ENCODE measurements at regions not wholly inside any gene's neighbourhood (a gene's known extent, or its start where the extent isn't known, plus 50 kb on each side); places are given as distances from the start of the nearest gene placed in this dataset.

DNA sequence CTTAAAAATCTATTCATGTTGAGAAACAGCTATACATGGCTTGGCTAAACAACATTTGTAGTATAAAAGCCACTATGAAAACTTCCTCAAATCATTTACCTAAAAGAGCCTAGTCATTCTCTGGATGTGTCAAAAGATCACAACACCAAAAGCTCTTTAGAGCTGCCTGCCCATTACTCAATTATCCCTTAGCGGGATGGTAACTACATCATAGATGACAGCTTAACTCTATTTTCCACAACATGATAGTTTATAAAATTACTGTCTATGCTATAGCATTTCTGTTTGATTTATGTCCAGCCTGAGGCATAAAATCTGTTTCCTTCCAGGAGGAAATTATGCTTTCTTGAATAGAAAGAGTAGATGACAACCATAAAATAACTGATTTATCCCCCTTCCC, 777.6 kb upstream of the HS3ST5 start (continued):
- TF ChIP-seq, protein P1, sequence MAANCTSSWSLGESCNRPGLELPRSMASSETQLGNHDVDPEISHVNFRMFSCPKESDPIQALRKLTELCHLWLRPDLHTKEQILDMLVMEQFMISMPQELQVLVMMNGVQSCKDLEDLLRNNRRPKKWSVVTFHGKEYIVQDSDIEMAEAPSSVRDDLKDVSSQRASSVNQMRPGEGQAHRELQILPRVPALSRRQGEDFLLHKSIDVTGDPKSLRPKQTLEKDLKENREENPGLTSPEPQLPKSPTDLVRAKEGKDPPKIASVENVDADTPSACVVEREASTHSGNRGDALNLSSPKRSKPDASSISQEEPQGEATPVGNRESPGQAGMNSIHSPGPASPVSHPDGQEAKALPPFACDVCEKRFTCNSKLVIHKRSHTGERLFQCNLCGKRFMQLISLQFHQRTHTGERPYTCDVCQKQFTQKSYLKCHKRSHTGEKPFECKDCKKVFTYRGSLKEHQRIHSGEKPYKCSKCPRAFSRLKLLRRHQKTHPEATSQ (CRISPR knock-in tag; IDR thresholded peaks at IDR 0.05; ENCODE audit: borderline replicate concordance): no peak
- TF ChIP-seq, protein P2, sequence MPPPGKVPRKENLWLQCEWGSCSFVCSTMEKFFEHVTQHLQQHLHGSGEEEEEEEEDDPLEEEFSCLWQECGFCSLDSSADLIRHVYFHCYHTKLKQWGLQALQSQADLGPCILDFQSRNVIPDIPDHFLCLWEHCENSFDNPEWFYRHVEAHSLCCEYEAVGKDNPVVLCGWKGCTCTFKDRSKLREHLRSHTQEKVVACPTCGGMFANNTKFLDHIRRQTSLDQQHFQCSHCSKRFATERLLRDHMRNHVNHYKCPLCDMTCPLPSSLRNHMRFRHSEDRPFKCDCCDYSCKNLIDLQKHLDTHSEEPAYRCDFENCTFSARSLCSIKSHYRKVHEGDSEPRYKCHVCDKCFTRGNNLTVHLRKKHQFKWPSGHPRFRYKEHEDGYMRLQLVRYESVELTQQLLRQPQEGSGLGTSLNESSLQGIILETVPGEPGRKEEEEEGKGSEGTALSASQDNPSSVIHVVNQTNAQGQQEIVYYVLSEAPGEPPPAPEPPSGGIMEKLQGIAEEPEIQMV (CRISPR knock-in tag; IDR thresholded peaks at IDR 0.05; ENCODE audit: low read depth): no peak
- TF ChIP-seq, protein P3, sequence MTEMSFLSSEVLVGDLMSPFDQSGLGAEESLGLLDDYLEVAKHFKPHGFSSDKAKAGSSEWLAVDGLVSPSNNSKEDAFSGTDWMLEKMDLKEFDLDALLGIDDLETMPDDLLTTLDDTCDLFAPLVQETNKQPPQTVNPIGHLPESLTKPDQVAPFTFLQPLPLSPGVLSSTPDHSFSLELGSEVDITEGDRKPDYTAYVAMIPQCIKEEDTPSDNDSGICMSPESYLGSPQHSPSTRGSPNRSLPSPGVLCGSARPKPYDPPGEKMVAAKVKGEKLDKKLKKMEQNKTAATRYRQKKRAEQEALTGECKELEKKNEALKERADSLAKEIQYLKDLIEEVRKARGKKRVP (CRISPR knock-in tag; IDR thresholded peaks at IDR 0.05): no peak
- TF ChIP-seq, protein P4, sequence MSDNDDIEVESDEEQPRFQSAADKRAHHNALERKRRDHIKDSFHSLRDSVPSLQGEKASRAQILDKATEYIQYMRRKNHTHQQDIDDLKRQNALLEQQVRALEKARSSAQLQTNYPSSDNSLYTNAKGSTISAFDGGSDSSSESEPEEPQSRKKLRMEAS (IDR thresholded peaks at IDR 0.05): no peak
- TF ChIP-seq ZNF766 (CRISPR knock-in tag; IDR thresholded peaks at IDR 0.05; ENCODE audit: borderline replicate concordance): no peak

DNA sequence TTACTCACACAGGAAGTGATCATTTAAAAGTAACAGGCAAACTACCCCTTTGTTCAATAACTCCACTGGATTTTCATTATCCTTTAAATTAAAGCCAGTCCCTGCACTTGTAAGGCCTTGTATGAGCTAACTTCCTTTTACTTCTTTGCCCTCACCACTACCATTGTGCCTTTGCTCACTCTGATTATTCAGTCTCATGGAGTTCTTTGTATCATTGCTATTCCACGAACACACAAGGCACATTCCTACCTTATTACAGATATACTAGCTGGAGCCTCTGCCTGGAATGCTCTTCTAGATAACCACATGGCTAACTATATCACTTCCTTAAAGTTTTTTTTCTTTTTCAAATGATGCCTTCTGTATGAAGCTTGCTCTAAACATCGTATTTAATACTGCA, 748.6 kb upstream of the HS3ST5 start:
- in situ Hi-C loops (cut with HindIII; ENCODE audit: extremely low pct_ligation_motif_present, low pct_unique_long_range_greater_than_20kb) (no loop called here), intact Hi-C loops (cut with micrococcal nuclease; ENCODE audit: unreplicated experiment) (no loop called here)
- BruUV-seq (replicated peaks): no TSS peak
- CTCF ChIA-PET (ENCODE audit: low intra/inter-chr PET ratio, low total read pairs): no interaction called here
- no peaks in the 10 kb centered on the region for H3K9me3 ChIP-seq (ENCODE audit: low read length)
- no peak for DNase-seq (ENCODE audit: low spot score)
- no peak for FAIRE-seq
- TF ChIP-seq KAT2B (IDR thresholded peaks at IDR 0.05; ENCODE audit: borderline replicate concordance, low read depth, low read length) (no peak), SIX4 (CRISPR knock-in tag; IDR thresholded peaks at IDR 0.05) (no peak), HNRNPLL (IDR thresholded peaks at IDR 0.05; ENCODE audit: low read depth, low read length, poor library complexity, severe bottlenecking) (no peak)
- TF ChIP-seq, protein P5, sequence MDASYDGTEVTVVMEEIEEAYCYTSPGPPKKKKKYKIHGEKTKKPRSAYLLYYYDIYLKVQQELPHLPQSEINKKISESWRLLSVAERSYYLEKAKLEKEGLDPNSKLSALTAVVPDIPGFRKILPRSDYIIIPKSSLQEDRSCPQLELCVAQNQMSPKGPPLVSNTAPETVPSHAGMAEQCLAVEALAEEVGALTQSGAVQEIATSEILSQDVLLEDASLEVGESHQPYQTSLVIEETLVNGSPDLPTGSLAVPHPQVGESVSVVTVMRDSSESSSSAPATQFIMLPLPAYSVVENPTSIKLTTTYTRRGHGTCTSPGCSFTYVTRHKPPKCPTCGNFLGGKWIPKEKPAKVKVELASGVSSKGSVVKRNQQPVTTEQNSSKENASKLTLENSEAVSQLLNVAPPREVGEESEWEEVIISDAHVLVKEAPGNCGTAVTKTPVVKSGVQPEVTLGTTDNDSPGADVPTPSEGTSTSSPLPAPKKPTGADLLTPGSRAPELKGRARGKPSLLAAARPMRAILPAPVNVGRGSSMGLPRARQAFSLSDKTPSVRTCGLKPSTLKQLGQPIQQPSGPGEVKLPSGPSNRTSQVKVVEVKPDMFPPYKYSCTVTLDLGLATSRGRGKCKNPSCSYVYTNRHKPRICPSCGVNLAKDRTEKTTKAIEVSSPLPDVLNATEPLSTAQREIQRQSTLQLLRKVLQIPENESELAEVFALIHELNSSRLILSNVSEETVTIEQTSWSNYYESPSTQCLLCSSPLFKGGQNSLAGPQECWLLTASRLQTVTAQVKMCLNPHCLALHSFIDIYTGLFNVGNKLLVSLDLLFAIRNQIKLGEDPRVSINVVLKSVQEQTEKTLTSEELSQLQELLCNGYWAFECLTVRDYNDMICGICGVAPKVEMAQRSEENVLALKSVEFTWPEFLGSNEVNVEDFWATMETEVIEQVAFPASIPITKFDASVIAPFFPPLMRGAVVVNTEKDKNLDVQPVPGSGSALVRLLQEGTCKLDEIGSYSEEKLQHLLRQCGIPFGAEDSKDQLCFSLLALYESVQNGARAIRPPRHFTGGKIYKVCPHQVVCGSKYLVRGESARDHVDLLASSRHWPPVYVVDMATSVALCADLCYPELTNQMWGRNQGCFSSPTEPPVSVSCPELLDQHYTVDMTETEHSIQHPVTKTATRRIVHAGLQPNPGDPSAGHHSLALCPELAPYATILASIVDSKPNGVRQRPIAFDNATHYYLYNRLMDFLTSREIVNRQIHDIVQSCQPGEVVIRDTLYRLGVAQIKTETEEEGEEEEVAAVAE (CRISPR knock-in tag; IDR thresholded peaks at IDR 0.05; ENCODE audit: borderline replicate concordance): no peak
- no peak overlapping the region for H3K4me2 ChIP-seq (ENCODE audit: low read depth, low read length)
- H3K79me2 ChIP-seq (ENCODE audit: insufficient read depth, low read length): no peaks in the 10 kb centered on the region
- H2AFZ ChIP-seq (ENCODE audit: low read length): no peak overlapping the region
- no peak overlapping the region for H3K9ac ChIP-seq (ENCODE audit: insufficient read depth, low read depth, low read length)
- ATAC-seq: no peak
- 9% methylated on average over 2 of the region's 2 CpGs for WGBS (ENCODE audit: low lambda C conversion rate)
- POLR2A ChIA-PET: no interaction called here
- no peaks in the 10 kb centered on the region for H3K36me3 ChIP-seq (replicated peaks in 1 of 2; ENCODE audit: control insufficient read depth in 1 of 2, insufficient read depth in 2 of 2, low read length in 2 of 2)
- H3K4me1 ChIP-seq (ENCODE audit: insufficient read depth, low read length): no peaks in the 10 kb centered on the region
- no peak overlapping the region for H3K4me3 ChIP-seq (replicated peaks in 1 of 3; ENCODE audit: insufficient read depth in 1 of 3, low read depth in 2 of 3, low read length in 3 of 3)
- no peak overlapping the region for H3K27ac ChIP-seq (ENCODE audit: extremely low read length, insufficient read depth, low read length)
- no peaks in the 10 kb centered on the region for H4K20me1 ChIP-seq (ENCODE audit: insufficient read depth, low read length)
- no peaks in the 10 kb centered on the region for H3K27me3 ChIP-seq (ENCODE audit: control insufficient read depth in 1 of 2, insufficient read depth in 2 of 2, low read length in 2 of 2)

Measured in HepG2 (cell line).